Memory B cell (primary cell): ENCODE measurements at regions not wholly inside any gene's neighbourhood (a gene's known extent, or its start where the extent isn't known, plus 50 kb on each side); places are given as distances from the start of the nearest gene placed in this dataset.

ENCODE experiments used
- ATAC-seq: fragments of 150-1000 bp; cut with Tn5 transposase; 2 replicates; pipeline ENCODE4 v1.10.0; 2021; ENCODE audit warnings: low read depth, mild to moderate bottlenecking, moderate library complexity
- DNase-seq, 2 donors: peaks; one replicate each; pipeline ENCODE4 v3.0.0; 2022; ENCODE audit warnings: low spot score in 2 of 2
- H3K27ac Mint-ChIP-seq: one replicate; pipeline ENCODE4 v1.8.0; 2022; ENCODE audit warnings: mild to moderate bottlenecking, moderate library complexity, mixed read lengths
- H3K27me3 Mint-ChIP-seq: one replicate; pipeline ENCODE4 v1.8.0; 2022; ENCODE audit warnings: mixed read lengths
- H3K36me3 Mint-ChIP-seq: one replicate; pipeline ENCODE4 v1.8.0; 2022; ENCODE audit warnings: mild to moderate bottlenecking, mixed read lengths
- H3K4me1 Mint-ChIP-seq: one replicate; pipeline ENCODE4 v1.8.0; 2022; ENCODE audit warnings: mixed read lengths
- H3K4me3 Mint-ChIP-seq: one replicate; pipeline ENCODE4 v1.8.0; 2022; ENCODE audit warnings: mild to moderate bottlenecking, moderate library complexity, mixed read lengths
- H3K9me3 Mint-ChIP-seq: one replicate; pipeline ENCODE4 v1.8.0; 2022; ENCODE audit warnings: mixed read lengths

GRCh38 chr3:66709532-66709931, 208.7 kb upstream of the LRIG1 start:
- no peaks in the 10 kb centered on the region for H3K27me3 Mint-ChIP-seq
- no peaks in the 10 kb centered on the region for H3K36me3 Mint-ChIP-seq
- H3K4me1 Mint-ChIP-seq = no peaks in the 10 kb centered on the region
- H3K4me3 Mint-ChIP-seq = no peak overlapping the region
- ATAC-seq (no peak), DNase-seq (no peak)
- no peak overlapping the region for H3K27ac Mint-ChIP-seq
- no peaks in the 10 kb centered on the region for H3K9me3 Mint-ChIP-seq

DNA sequence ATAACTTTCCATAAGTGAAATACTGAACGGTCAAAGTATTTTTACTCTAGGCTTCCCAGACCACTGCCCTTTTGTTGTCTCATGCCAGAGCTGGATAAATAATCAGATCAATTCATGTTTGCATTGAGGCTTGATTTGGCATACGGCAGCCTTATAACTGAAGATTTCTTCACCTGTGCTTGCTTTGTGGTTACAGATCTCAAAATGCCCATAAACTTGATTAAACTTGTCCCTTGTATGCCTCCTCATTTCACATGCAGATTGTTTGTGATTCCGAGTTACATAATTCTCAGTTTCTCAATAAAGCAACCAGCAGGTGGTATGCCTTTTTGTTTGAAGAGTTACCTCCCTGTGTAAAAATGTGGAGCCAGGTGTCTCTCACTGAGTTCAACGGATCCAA, 211.4 kb upstream of the LRIG1 start:
- H3K27ac Mint-ChIP-seq = no peak overlapping the region
- peaks cover 2% of the 10 kb centered on the region for H3K27me3 Mint-ChIP-seq
- no peaks in the 10 kb centered on the region for H3K36me3 Mint-ChIP-seq
- no peaks in the 10 kb centered on the region for H3K4me1 Mint-ChIP-seq
- H3K9me3 Mint-ChIP-seq = peaks cover 1% of the 10 kb centered on the region
- no peak for DNase-seq
- ATAC-seq = no peak
- no peak overlapping the region for H3K4me3 Mint-ChIP-seq

- H3K9me3 Mint-ChIP-seq = peaks cover 1% of the 10 kb centered on the region
- DNase-seq (no peak), ATAC-seq (no peak)
- no peaks in the 10 kb centered on the region for H3K4me1 Mint-ChIP-seq
- H3K36me3 Mint-ChIP-seq = no peaks in the 10 kb centered on the region
- no peak overlapping the region for H3K27ac Mint-ChIP-seq
- peaks cover 2% of the 10 kb centered on the region for H3K27me3 Mint-ChIP-seq
- no peak overlapping the region for H3K4me3 Mint-ChIP-seq
Measured at GRCh38 chr3:66713921-66714320, 213.1 kb upstream of the LRIG1 start.

GRCh38 chr3:66715806-66716205, 215.0 kb upstream of the LRIG1 start:
- Mint-ChIP-seq H3K9me3 (peaks cover 1% of the 10 kb centered on the region), H3K4me1 (no peaks in the 10 kb centered on the region), H3K27me3 (peaks cover 3% of the 10 kb centered on the region), H3K36me3 (no peaks in the 10 kb centered on the region), H3K4me3 (no peak overlapping the region), H3K27ac (no peak overlapping the region)
- DNase-seq (no peak), ATAC-seq (no peak)

DNA sequence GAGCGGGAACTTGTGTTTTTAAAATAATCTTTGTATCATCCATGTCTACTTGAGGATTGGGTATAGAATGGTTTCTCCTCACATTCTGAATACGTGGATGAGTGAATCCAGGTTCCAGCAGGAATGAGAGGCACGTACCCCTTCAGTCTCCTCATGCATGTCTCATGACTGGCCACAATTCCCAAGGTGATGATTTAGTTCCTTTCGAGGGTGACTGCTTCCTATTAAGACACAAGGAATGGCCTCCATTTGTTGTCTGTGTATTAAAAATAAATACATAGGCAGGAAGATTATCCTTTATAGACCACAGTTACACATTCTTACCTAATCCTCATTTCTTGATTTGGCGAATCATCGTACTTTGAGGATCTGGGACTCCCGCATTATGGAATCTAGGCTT, 217.0 kb upstream of the LRIG1 start:
- no peak overlapping the region for H3K27ac Mint-ChIP-seq
- H3K36me3 Mint-ChIP-seq = peaks cover 2% of the 10 kb centered on the region
- no peak overlapping the region for H3K4me3 Mint-ChIP-seq
- ATAC-seq = no peak
- H3K4me1 Mint-ChIP-seq = no peaks in the 10 kb centered on the region
- H3K9me3 Mint-ChIP-seq = peaks cover 3% of the 10 kb centered on the region
- peaks cover 7% of the 10 kb centered on the region for H3K27me3 Mint-ChIP-seq
- DNase-seq = no peak

DNA sequence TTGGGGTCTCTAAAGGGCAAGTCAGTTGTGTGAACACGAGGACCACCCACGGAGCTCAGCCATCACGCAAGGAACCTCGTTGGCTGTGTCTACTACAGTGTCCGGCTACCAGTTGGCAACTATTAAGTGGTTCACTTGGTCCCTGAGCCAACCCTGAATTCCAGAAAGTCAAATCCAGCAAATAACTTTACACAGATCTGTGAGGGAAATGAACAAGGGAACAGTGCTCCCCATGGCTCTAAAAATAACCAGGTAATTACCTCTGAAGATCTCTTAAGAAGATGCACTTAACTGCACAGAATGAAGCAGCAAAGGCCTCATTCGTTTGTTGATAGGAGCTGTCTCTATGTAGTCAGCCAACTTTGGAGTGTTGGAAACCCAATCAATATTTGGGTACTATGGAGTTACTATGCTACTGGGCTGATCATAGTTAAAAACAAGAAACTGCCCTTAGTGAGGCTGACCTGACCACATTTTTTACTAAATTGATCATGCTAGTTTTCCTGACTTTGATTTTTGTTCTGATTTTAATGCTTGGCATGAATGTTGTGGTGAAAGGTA, 219.1 kb upstream of the LRIG1 start:
- ATAC-seq = no peak
- no peaks in the 10 kb centered on the region for H3K4me1 Mint-ChIP-seq
- peaks cover 2% of the 10 kb centered on the region for H3K36me3 Mint-ChIP-seq
- no peak for DNase-seq
- peaks cover 9% of the 10 kb centered on the region for H3K27me3 Mint-ChIP-seq
- H3K27ac Mint-ChIP-seq = no peak overlapping the region
- H3K9me3 Mint-ChIP-seq = peaks cover 3% of the 10 kb centered on the region
- H3K4me3 Mint-ChIP-seq = no peak overlapping the region

GRCh38 chr3:66720508-66720907, 219.7 kb upstream of the LRIG1 start:
- DNase-seq (no peak), ATAC-seq (no peak)
- H3K36me3 Mint-ChIP-seq = peaks cover 2% of the 10 kb centered on the region
- no peak overlapping the region for H3K4me3 Mint-ChIP-seq
- H3K27ac Mint-ChIP-seq = no peak overlapping the region
- H3K9me3 Mint-ChIP-seq = peaks cover 3% of the 10 kb centered on the region
- H3K27me3 Mint-ChIP-seq = peaks cover 8% of the 10 kb centered on the region
- no peaks in the 10 kb centered on the region for H3K4me1 Mint-ChIP-seq

- Mint-ChIP-seq H3K27ac (no peak overlapping the region), H3K9me3 (peaks cover 2% of the 10 kb centered on the region), H3K36me3 (peaks cover 2% of the 10 kb centered on the region)
Measured at GRCh38 chr3:66722675-66723074, 221.9 kb upstream of the LRIG1 start.

DNA sequence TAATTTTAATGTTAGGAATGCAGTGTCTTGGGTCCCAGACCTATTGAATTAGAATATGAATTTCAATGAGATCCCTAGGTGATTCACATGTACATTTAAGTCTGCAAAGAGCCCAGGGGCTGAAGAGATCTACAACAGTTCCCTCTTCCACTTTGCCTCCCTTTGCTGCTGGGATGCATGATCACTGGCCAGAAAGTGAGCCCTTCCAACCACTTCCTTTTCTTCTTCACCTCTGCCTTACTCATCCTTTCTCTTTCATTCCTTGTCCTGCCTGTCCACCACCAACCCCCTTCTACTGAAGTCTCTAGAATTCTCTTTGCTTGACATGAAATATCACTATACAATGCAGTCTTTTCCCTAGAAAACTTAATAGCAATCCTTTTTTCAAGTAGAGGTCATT, 222.4 kb upstream of the LRIG1 start:
- Mint-ChIP-seq H3K27me3 (peaks cover 8% of the 10 kb centered on the region), H3K27ac (no peak overlapping the region), H3K9me3 (peaks cover 2% of the 10 kb centered on the region), H3K4me1 (no peaks in the 10 kb centered on the region), H3K36me3 (peaks cover 2% of the 10 kb centered on the region), H3K4me3 (no peak overlapping the region)
- DNase-seq (no peak), ATAC-seq (no peak)

More at GRCh38 chr3:66722675-66723074, 221.9 kb upstream of the LRIG1 start:
- Mint-ChIP-seq H3K27me3 (peaks cover 8% of the 10 kb centered on the region), H3K4me3 (no peak overlapping the region), H3K4me1 (no peaks in the 10 kb centered on the region)
- DNase-seq (no peak), ATAC-seq (no peak)

GRCh38 chr3:66729687-66730393, 229.0 kb upstream of the LRIG1 start:
- Mint-ChIP-seq H3K4me1 (no peaks in the 10 kb centered on the region), H3K27ac (no peak overlapping the region), H3K36me3 (no peaks in the 10 kb centered on the region), H3K4me3 (no peak overlapping the region), H3K27me3 (peaks cover 7% of the 10 kb centered on the region), H3K9me3 (peaks cover 2% of the 10 kb centered on the region)
- ATAC-seq = no peak
- DNase-seq = no peak

DNA sequence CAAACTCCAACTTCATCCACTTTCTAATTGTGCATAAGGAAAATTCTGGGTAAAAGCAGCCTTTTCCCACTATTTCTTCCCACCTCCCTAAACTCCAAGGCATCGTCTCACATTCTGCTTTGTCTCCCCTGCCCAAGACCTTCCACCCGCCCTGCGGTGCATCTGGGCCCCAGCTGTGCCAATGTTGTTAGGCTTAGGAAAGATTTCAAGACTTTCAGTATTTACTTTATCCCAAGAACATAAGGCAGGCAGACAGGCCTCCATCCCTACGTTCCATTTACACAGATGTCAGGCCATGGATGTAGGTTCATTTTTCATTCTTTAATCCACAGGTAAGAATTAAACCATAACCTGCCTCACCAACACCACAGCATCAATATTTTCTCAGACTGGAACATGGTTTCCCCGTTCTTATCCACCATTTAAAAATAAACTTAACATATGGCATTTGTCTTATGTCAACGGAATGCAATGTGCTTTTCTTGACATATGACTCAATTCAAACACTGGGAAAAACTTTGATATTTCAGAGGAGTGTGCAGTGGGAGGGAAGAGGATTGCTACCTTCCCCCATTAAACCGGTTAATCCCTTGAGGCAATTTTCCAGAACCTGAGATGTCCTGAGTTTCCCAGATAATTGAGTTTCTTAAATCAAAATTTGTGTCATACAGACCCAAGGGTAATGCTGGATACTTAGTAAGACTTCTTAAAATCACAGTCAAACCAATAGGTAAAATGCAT, 238.0 kb upstream of the LRIG1 start:
- H3K27ac Mint-ChIP-seq = no peak overlapping the region
- no peak for ATAC-seq
- DNase-seq = no peak

GRCh38 chr3:66740260-66740659, 239.4 kb upstream of the LRIG1 start:
- H3K36me3 Mint-ChIP-seq = no peaks in the 10 kb centered on the region
- DNase-seq (no peak), ATAC-seq (no peak)
- peaks cover 6% of the 10 kb centered on the region for H3K27me3 Mint-ChIP-seq
- no peaks in the 10 kb centered on the region for H3K9me3 Mint-ChIP-seq
- H3K4me3 Mint-ChIP-seq = no peak overlapping the region
- H3K4me1 Mint-ChIP-seq = no peaks in the 10 kb centered on the region
- H3K27ac Mint-ChIP-seq = no peak overlapping the region

More for the DNA sequence above, 238.0 kb upstream of the LRIG1 start:
- no peaks in the 10 kb centered on the region for H3K4me1 Mint-ChIP-seq
- no peak overlapping the region for H3K4me3 Mint-ChIP-seq
- H3K9me3 Mint-ChIP-seq = peaks cover under 1% of the 10 kb centered on the region
- H3K36me3 Mint-ChIP-seq = no peaks in the 10 kb centered on the region
- peaks cover 7% of the 10 kb centered on the region for H3K27me3 Mint-ChIP-seq

DNA sequence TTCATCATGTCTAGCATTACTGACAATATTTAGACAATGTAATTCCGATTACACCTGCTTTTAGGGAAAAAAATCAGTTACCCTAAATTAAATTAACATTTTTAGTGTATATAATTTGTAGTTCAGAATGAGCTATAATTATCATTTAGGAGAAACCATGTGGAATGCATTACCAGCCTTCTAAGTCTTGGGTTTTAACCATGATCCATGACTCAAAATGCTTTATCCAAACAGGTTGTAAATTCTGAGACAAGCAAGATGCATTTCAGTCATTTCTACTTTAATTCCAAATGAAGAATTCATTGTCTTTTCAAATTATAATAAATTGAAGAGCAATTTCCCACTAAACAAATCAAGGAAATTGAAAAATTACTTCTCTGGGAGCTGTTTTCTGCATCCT, 243.7 kb upstream of the LRIG1 start:
- no peak for ATAC-seq
- Mint-ChIP-seq H3K9me3 (no peaks in the 10 kb centered on the region), H3K36me3 (no peaks in the 10 kb centered on the region), H3K4me1 (no peaks in the 10 kb centered on the region), H3K4me3 (no peak overlapping the region), H3K27me3 (peaks cover 7% of the 10 kb centered on the region), H3K27ac (no peak overlapping the region)
- no peak for DNase-seq

- H3K9me3 Mint-ChIP-seq = no peaks in the 10 kb centered on the region
- no peak for ATAC-seq
- DNase-seq = no peak
- no peak overlapping the region for H3K4me3 Mint-ChIP-seq
- no peaks in the 10 kb centered on the region for H3K4me1 Mint-ChIP-seq
- H3K27ac Mint-ChIP-seq = no peak overlapping the region
- peaks cover 7% of the 10 kb centered on the region for H3K27me3 Mint-ChIP-seq
- no peaks in the 10 kb centered on the region for H3K36me3 Mint-ChIP-seq
Measured at GRCh38 chr3:66744986-66745385, 244.2 kb upstream of the LRIG1 start.
